HG02763 (cell line): ENCODE measurements at regions not wholly inside any gene's neighbourhood (a gene's known extent, or its start where the extent isn't known, plus 50 kb on each side); places are given as distances from the start of the nearest gene placed in this dataset.

Experiments
- ATAC-seq: cut with Tn5 transposase; IDR thresholded peaks from one replicate; pipeline ENCODE4 v1.9.1; 2021; ENCODE audit warnings: mild to moderate bottlenecking, moderate library complexity; ENCODE audit not compliant: unreplicated experiment

DNA sequence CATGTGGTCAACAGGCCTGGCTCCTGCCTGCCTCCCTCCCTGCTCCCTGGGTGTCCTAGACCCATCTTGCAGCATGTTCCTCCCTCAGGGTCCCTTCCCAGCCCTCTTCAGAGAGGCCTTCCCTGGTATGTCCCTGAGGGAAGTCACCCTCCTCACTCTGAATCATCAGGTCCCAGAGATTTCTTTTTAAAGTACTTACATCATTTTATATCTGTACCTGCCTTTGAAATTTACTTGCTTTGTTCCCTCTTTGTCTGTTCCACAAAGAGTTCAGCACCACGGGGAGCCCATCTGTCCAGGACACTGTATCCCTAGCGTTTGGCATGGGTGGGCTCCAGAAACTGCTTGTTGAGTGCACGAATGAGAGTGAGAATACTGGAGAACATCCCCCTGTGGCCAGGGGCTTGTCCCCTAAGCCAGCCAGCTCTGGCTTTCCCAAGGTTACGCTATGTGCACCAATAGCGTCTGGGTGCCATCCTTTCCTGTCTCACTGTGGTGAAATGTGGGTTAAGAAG, 50.6 kb upstream of the IGFBP3 start:
- no peak for ATAC-seq

DNA sequence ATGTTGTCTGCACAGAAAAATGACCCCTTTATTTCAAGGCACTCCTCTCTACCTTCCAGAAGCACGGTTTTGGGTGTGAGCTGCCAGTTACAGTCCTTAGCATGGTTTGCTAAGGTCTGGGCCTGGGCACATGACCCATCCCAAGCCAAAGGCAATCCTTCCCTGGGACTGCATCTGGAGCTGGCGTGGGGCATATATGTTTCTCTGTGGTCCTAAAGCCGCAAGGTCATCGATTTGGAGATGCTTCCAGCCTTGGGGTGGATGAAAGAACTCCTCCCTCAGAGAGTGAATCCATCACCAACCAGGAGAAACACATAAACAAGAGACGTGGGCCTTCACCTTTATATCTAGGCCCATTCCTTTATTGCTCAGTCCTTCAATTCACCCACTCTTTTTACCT, 50.1 kb upstream of the IGFBP3 start:
- no peak for ATAC-seq
